ENCODE measurements at regions not wholly inside any gene's neighbourhood (a gene's known extent, or its start where the extent isn't known, plus 50 kb on each side); places are given as distances from the start of the nearest gene placed in this dataset.

GRCh38 chr2:59594671-59595222, 958.7 kb downstream of the BCL11A start:
- H3K27me3 ChIP-seq (replicated peaks in 1 of 4; ENCODE audit: control extremely low read depth in 1 of 4, control insufficient read depth in 3 of 4, insufficient read depth in 4 of 4, low read length in 3 of 4): no peaks in the 10 kb centered on the region
- H3K4me2 ChIP-seq (replicated peaks; ENCODE audit: low read depth, low read length, poor library complexity, severe bottlenecking): peak overlapping the region; percentile 59
- CTCF ChIA-PET: no interaction called here
- H3K9me3 ChIP-seq (ENCODE audit: control extremely low read depth in 1 of 3, control insufficient read depth in 2 of 3, insufficient read depth in 1 of 3, low read length in 2 of 3): peaks cover 1 to 6% (median 3%) of the 10 kb centered on the region in 3 donors
- H3K4me1 Mint-ChIP-seq: peaks cover 20% of the 10 kb centered on the region
- peak overlapping the region; percentile 92 for H3K27ac Mint-ChIP-seq
- H3K79me2 ChIP-seq (ENCODE audit: control insufficient read depth, insufficient read depth, low read length): no peaks in the 10 kb centered on the region
- peak overlapping the region in 1 of 5 experiments; percentile 18 for H3K4me3 ChIP-seq (ENCODE audit: control extremely low read depth in 1 of 5, extremely low read depth in 1 of 5, insufficient read depth in 1 of 5, low read depth in 2 of 5, low read length in 4 of 5)
- ATAC-seq (ENCODE audit: low read depth): peak; percentile 39
- peak overlapping the region; percentile 69 for H3K4me3 Mint-ChIP-seq
- H3K9me3 Mint-ChIP-seq (ENCODE audit: insufficient read depth): peaks cover 5% of the 10 kb centered on the region
- no peaks in the 10 kb centered on the region for H3K27me3 Mint-ChIP-seq
- H3K27ac ChIP-seq (ENCODE audit: low read length in 2 of 2): peak overlapping the region; percentile 49 to 74
- intact Hi-C loops (cut with micrococcal nuclease): no loop called here
- no CpG with 5 or more reads among the region's 5 CpGs for WGBS (ENCODE audit: insufficient coverage)
- H2AFZ ChIP-seq (ENCODE audit: insufficient read depth, low read depth, low read length, poor library complexity, severe bottlenecking): peak overlapping the region; percentile 64
- POLR2A ChIA-PET: no interaction called here
- H3K4me1 ChIP-seq (ENCODE audit: control insufficient read depth in 2 of 2, insufficient read depth in 2 of 2, low read length in 2 of 2): peaks cover 13 to 19% of the 10 kb centered on the region in 2 donors
- H3K9ac ChIP-seq (ENCODE audit: low read length): peak overlapping the region; percentile 38
- peak; percentile 44 for DNase-seq
- H4K20me1 ChIP-seq (ENCODE audit: control insufficient read depth, insufficient read depth, low read length, poor library complexity, severe bottlenecking): no peaks in the 10 kb centered on the region
- H3K36me3 ChIP-seq (replicated peaks in 1 of 2; ENCODE audit: control extremely low read depth in 1 of 2, control insufficient read depth in 1 of 2, extremely low read depth in 1 of 2, insufficient read depth in 2 of 2, low read length in 1 of 2): no peaks in the 10 kb centered on the region
- TF ChIP-seq EZH2 (IDR thresholded peaks at IDR 0.05; ENCODE audit: borderline replicate concordance, insufficient read depth, low read depth, low read length, poor library complexity, severe bottlenecking) (no peak), CTCF (IDR thresholded peaks at IDR 0.05) (no peak)

GRCh38 chr2:59590798-59591197, 962.7 kb downstream of the BCL11A start:
- ATAC-seq (ENCODE audit: low read depth): no peak
- H3K36me3 ChIP-seq (replicated peaks in 1 of 2; ENCODE audit: control extremely low read depth in 1 of 2, control insufficient read depth in 1 of 2, extremely low read depth in 1 of 2, insufficient read depth in 2 of 2, low read length in 1 of 2): no peaks in the 10 kb centered on the region
- Mint-ChIP-seq H3K4me3 (no peak overlapping the region), H3K27ac (no peak overlapping the region), H3K9me3 (ENCODE audit: insufficient read depth) (no peaks in the 10 kb centered on the region), H3K4me1 (peaks cover 20% of the 10 kb centered on the region), H3K27me3 (no peaks in the 10 kb centered on the region)
- DNase-seq: no peak
- no peaks in the 10 kb centered on the region for H3K79me2 ChIP-seq (ENCODE audit: control insufficient read depth, insufficient read depth, low read length)
- H3K9me3 ChIP-seq (ENCODE audit: control extremely low read depth in 1 of 3, control insufficient read depth in 2 of 3, insufficient read depth in 1 of 3, low read length in 2 of 3): no peaks in the 10 kb centered on the region
- intact Hi-C loops (cut with micrococcal nuclease): no loop called here
- no peak for TF ChIP-seq EZH2 (IDR thresholded peaks at IDR 0.05; ENCODE audit: borderline replicate concordance, insufficient read depth, low read depth, low read length, poor library complexity, severe bottlenecking)
- no peak for TF ChIP-seq CTCF (IDR thresholded peaks at IDR 0.05)
- no peak overlapping the region for H3K9ac ChIP-seq (ENCODE audit: low read length)
- H3K4me3 ChIP-seq (ENCODE audit: control extremely low read depth in 1 of 5, extremely low read depth in 1 of 5, insufficient read depth in 1 of 5, low read depth in 2 of 5, low read length in 4 of 5): no peak overlapping the region
- no peak overlapping the region for H3K27ac ChIP-seq (ENCODE audit: low read length in 2 of 2)
- H3K4me2 ChIP-seq (replicated peaks; ENCODE audit: low read depth, low read length, poor library complexity, severe bottlenecking): no peak overlapping the region
- POLR2A ChIA-PET: no interaction called here
- no peaks in the 10 kb centered on the region for H4K20me1 ChIP-seq (ENCODE audit: control insufficient read depth, insufficient read depth, low read length, poor library complexity, severe bottlenecking)
- CTCF ChIA-PET: no interaction called here
- H3K4me1 ChIP-seq (ENCODE audit: control insufficient read depth in 2 of 2, insufficient read depth in 2 of 2, low read length in 2 of 2): peaks cover 13 to 19% of the 10 kb centered on the region in 2 donors
- no peak overlapping the region for H2AFZ ChIP-seq (ENCODE audit: insufficient read depth, low read depth, low read length, poor library complexity, severe bottlenecking)
- H3K27me3 ChIP-seq (replicated peaks in 1 of 4; ENCODE audit: control extremely low read depth in 1 of 4, control insufficient read depth in 3 of 4, insufficient read depth in 4 of 4, low read length in 3 of 4): no peaks in the 10 kb centered on the region
